Transverse colon (tissue), 4 donors: ENCODE measurements at regions not wholly inside any gene's neighbourhood (a gene's known extent, or its start where the extent isn't known, plus 50 kb on each side); places are given as distances from the start of the nearest gene placed in this dataset.

Source experiments
- DNase-seq: peaks from one replicate; pipeline ENCODE4 v3.0.0-alpha.2; 2019
- H3K27ac ChIP-seq, 4 donors: fragments of 200-600 bp; sonication (generic); 2 replicates each; pipeline ENCODE4 v1.5.1; 2016 to 2018; ENCODE audit warnings: inconsistent platforms in 4 of 4
- H3K27me3 ChIP-seq: fragments of 200-600 bp; sonication (generic); 2 replicates; pipeline ENCODE4 v1.5.1; 2017; ENCODE audit warnings: inconsistent platforms
- H3K36me3 ChIP-seq, 4 donors: fragments of 200-600 bp; sonication (generic); 2 replicates each; pipeline ENCODE4 v1.5.1; 2017 to 2019; ENCODE audit warnings: inconsistent platforms in 4 of 4
- H3K4me1 ChIP-seq, 4 donors: fragments of 200-600 bp; sonication (generic); 2 replicates each; pipeline ENCODE4 v1.5.1; 2017 to 2020; ENCODE audit warnings: inconsistent platforms in 4 of 4
- H3K4me3 ChIP-seq, 4 donors: fragments of 200-600 bp; sonication (generic); 1 replicate in 1 of 4; 2 replicates in 3 of 4; pipeline versions ENCODE4 v1.5.1 to v1.6.1; 2017 to 2019; ENCODE audit warnings: inconsistent platforms in 4 of 4
- H3K9me3 ChIP-seq, 2 donors: fragments of 200-600 bp; sonication (generic); 2 replicates each; pipeline ENCODE4 v1.5.1; 2017 to 2019; ENCODE audit warnings: inconsistent platforms in 2 of 2
- EP300 ChIP-seq: sonication (generic); formaldehyde crosslinking; IDR thresholded peaks from one replicate; pipeline ENCODE4 v1.6.1; 2017; ENCODE audit warnings: antibody characterized with exemption, low read depth
- POLR2A ChIP-seq: fragments of 450-650 bp; IDR thresholded peaks from one replicate; pipeline ENCODE4 v1.6.1; 2016; ENCODE audit warnings: antibody characterized with exemption, mild to moderate bottlenecking, moderate library complexity
- POLR2AphosphoS5 ChIP-seq, 3 donors: sonication (generic); formaldehyde crosslinking; IDR thresholded peaks; one replicate each; pipeline ENCODE4 v1.6.1; 2016; ENCODE audit warnings: antibody characterized with exemption in 3 of 3
- WGBS, 2 donors: methylation state at CpG; one replicate each; pipeline ENCODE4 v1.1.5; 2018; ENCODE audit warnings: low coverage in 1 of 2; 5-methylcytosine and 5-hydroxymethylcytosine counted together
- in situ Hi-C, 4 donors: fragments of 200-750 bp; cut with MboI; loops; one replicate each; pipeline versions ENCODE4 v1.15.0 to v1.15.1; 2017; ENCODE audit warnings: low sequenced_read_pairs in 3 of 4, low pct_ligation_motif_present in 1 of 4, low pct_unique_long_range_greater_than_20kb in 1 of 4
- intact Hi-C: fragments of 100-400 bp; cut with DNase I; formaldehyde crosslinking; loops from one replicate; pipeline ENCODE4 v1.15.1; 2023; ENCODE audit warnings: low total_unique reads
- TF ChIP-seq, protein P1 (sequence below), 5 experiments: fragments of 200-600 bp in 3 of 5; fragments of 450-650 bp in 2 of 5; sonication (generic) in 3 of 5; IDR thresholded peaks; 1 replicate in 2 of 5; 2 replicates in 3 of 5; pipeline ENCODE4 v1.5.1; 2016 to 2017; ENCODE audit warnings: antibody characterized with exemption in 5 of 5, inconsistent platforms in 3 of 5, mild to moderate bottlenecking in 2 of 5, moderate library complexity in 1 of 5

GRCh38 chr7:155878674-155879073 lies 66.4 kb upstream of the SHH start:
- Histone ChIP-seq H3K27ac (no peak overlapping the region), H3K4me1 (no peaks in the 10 kb centered on the region), H3K4me3 (no peak overlapping the region), H3K27me3 (no peaks in the 10 kb centered on the region), H3K9me3 (no peaks in the 10 kb centered on the region), H3K36me3 (no peaks in the 10 kb centered on the region)
- TF ChIP-seq EP300 (no peak), POLR2AphosphoS5 (IDR thresholded peaks at IDR 0.05) (no peak), POLR2A (no peak)
- TF ChIP-seq, protein P1, sequence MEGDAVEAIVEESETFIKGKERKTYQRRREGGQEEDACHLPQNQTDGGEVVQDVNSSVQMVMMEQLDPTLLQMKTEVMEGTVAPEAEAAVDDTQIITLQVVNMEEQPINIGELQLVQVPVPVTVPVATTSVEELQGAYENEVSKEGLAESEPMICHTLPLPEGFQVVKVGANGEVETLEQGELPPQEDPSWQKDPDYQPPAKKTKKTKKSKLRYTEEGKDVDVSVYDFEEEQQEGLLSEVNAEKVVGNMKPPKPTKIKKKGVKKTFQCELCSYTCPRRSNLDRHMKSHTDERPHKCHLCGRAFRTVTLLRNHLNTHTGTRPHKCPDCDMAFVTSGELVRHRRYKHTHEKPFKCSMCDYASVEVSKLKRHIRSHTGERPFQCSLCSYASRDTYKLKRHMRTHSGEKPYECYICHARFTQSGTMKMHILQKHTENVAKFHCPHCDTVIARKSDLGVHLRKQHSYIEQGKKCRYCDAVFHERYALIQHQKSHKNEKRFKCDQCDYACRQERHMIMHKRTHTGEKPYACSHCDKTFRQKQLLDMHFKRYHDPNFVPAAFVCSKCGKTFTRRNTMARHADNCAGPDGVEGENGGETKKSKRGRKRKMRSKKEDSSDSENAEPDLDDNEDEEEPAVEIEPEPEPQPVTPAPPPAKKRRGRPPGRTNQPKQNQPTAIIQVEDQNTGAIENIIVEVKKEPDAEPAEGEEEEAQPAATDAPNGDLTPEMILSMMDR (IDR thresholded peaks at IDR 0.05): no peak
- intact Hi-C loops (no loop called here), in situ Hi-C loops (no loop called here)
- 85 to 86% methylated on average over 8 of the region's 8 CpGs for WGBS, 2 donors
- DNase-seq: no peak

DNA sequence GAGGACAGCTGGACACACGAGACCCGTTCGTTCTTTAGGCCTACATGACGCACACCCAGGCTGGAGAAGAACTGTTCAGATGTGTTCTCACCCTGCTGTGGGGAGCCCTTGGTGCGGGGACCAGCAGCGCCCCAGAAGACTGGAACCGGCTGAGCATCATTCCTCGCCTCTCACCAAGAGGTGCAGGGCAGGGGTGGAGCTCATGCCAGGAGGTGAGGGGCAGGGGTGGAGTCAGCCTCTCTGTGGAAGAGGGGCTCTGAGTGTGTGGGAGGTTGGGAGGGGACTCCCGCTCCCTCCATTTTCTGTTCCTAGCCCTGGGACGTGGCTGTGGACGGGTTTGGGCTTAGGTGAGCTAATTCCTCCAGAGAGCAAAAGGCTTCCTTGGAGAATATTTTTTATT lies 66.0 kb upstream of the SHH start:
- in situ Hi-C loops: no loop called here
- no peak for DNase-seq

DNA sequence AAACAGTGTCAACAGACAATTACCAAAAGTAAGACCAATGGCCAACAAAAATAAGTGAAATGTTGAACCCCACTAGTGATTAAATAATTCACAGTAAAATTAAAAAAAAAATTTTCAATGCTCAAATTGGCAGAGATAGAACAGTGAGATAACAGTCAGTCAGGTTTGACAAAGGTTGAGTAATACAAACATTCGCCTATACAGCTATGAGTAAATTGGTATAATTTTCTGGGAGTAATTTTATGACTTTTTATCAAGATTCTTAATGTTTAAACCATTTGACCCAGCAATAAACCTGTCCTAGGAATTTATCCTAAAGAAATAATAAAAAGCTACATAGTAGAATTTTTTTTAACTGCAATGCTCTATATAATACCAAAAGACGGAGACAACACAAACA lies 64.9 kb upstream of the SHH start:
- H3K36me3 ChIP-seq: no peaks in the 10 kb centered on the region
- H3K27me3 ChIP-seq: no peaks in the 10 kb centered on the region
- no peaks in the 10 kb centered on the region for H3K4me1 ChIP-seq
- no peaks in the 10 kb centered on the region for H3K9me3 ChIP-seq
- DNase-seq: no peak
- 40 to 63% methylated on average over 2 of the region's 2 CpGs for WGBS, 2 donors
- intact Hi-C loops: no loop called here
- H3K27ac ChIP-seq: no peak overlapping the region
- no peak overlapping the region for H3K4me3 ChIP-seq
- TF ChIP-seq POLR2A (no peak), POLR2AphosphoS5 (IDR thresholded peaks at IDR 0.05) (no peak), EP300 (no peak)
- TF ChIP-seq, protein P1 (IDR thresholded peaks at IDR 0.05): no peak
- in situ Hi-C loops: no loop called here

More for the DNA sequence above, 66.0 kb upstream of the SHH start:
- TF ChIP-seq POLR2A (no peak), POLR2AphosphoS5 (IDR thresholded peaks at IDR 0.05) (no peak), EP300 (no peak)
- TF ChIP-seq, protein P1 (IDR thresholded peaks at IDR 0.05): no peak
- no peaks in the 10 kb centered on the region for H3K9me3 ChIP-seq
- H3K36me3 ChIP-seq: no peaks in the 10 kb centered on the region
- H3K4me1 ChIP-seq: no peaks in the 10 kb centered on the region
- H3K27me3 ChIP-seq: no peaks in the 10 kb centered on the region
- no peak overlapping the region for H3K27ac ChIP-seq
- 72 to 81% methylated on average over 3 to 11 of the region's 11 CpGs for WGBS, 2 donors
- no peak overlapping the region for H3K4me3 ChIP-seq
- intact Hi-C loops: no loop called here

DNA sequence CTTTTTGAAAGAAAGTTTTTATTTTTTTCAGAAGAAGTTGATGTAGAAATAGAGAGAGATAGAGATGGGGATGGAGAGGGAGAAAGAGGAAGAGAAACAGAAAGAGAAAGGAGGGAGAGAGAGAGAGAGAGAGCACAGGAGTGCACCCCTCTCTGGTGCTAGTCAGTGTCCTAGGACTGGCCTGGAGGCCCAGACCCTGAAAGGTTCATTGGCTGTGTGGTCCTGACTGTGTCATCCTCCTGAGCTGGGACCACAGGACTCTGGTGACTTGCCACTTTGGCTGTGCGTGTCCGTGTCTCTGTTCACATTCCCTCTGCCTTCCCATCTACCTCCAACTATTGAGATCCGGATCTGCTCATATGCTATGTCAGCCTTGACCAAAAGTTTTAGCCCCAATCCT lies 62.1 kb upstream of the SHH start:
- TF ChIP-seq EP300 (no peak), POLR2A (no peak), POLR2AphosphoS5 (IDR thresholded peaks at IDR 0.05) (no peak)
- TF ChIP-seq, protein P1 (IDR thresholded peaks at IDR 0.05): no peak
- Histone ChIP-seq H3K27me3 (no peaks in the 10 kb centered on the region), H3K27ac (no peak overlapping the region), H3K36me3 (no peaks in the 10 kb centered on the region), H3K9me3 (no peaks in the 10 kb centered on the region), H3K4me3 (no peak overlapping the region), H3K4me1 (no peaks in the 10 kb centered on the region)
- 94% methylated on average over 3 of the region's 3 CpGs; no CpG with 5 or more reads in 1 of the 2 donors for WGBS, 2 donors
- DNase-seq: no peak
- intact Hi-C loops (no loop called here), in situ Hi-C loops (no loop called here)
